ENCODE measurements at regions not wholly inside any gene's neighbourhood (a gene's known extent, or its start where the extent isn't known, plus 50 kb on each side); places are given as distances from the start of the nearest gene placed in this dataset.

GRCh38 chr4:125464146-125464545 lies 149.4 kb downstream of the FAT4 start:
- no peak overlapping the region for H2AFZ ChIP-seq (ENCODE audit: low read depth, low read length)
- H3K27me3 ChIP-seq (ENCODE audit: low read depth, low read length): no peaks in the 10 kb centered on the region
- no peaks in the 10 kb centered on the region for H4K20me1 ChIP-seq (ENCODE audit: insufficient read depth, low read length)
- H3K4me3 ChIP-seq (ENCODE audit: low read length): no peak overlapping the region
- no peaks in the 10 kb centered on the region for H3K79me2 ChIP-seq (ENCODE audit: low read length)
- H3K4me2 ChIP-seq (ENCODE audit: low read length): no peak overlapping the region
- no peaks in the 10 kb centered on the region for H3K9me3 ChIP-seq (ENCODE audit: insufficient read depth, low read length)
- H3K36me3 ChIP-seq (replicated peaks; ENCODE audit: low read depth, low read length): no peaks in the 10 kb centered on the region
- no peak overlapping the region for H3K27ac ChIP-seq (ENCODE audit: low read length)
- H3K4me1 ChIP-seq (ENCODE audit: low read length): no peaks in the 10 kb centered on the region
- TF ChIP-seq CTCF (IDR thresholded peaks at IDR 0.05; ENCODE audit: low read depth, low read length) (no peak), EZH2phosphoT487 (IDR thresholded peaks at IDR 0.05; ENCODE audit: low read depth) (no peak)
- H3K9ac ChIP-seq (ENCODE audit: low read length): no peak overlapping the region

GRCh38 chr4:125481334-125482045 lies 166.7 kb downstream of the FAT4 start:
- no peak overlapping the region for H3K9ac ChIP-seq (ENCODE audit: low read length)
- no peaks in the 10 kb centered on the region for H4K20me1 ChIP-seq (ENCODE audit: insufficient read depth, low read length)
- H3K9me3 ChIP-seq (ENCODE audit: insufficient read depth, low read length): no peaks in the 10 kb centered on the region
- H3K27ac ChIP-seq (ENCODE audit: low read length): no peak overlapping the region
- no peaks in the 10 kb centered on the region for H3K36me3 ChIP-seq (replicated peaks; ENCODE audit: low read depth, low read length)
- no peaks in the 10 kb centered on the region for H3K27me3 ChIP-seq (ENCODE audit: low read depth, low read length)
- TF ChIP-seq CTCF (IDR thresholded peaks at IDR 0.05; ENCODE audit: low read depth, low read length) (no peak), EZH2phosphoT487 (IDR thresholded peaks at IDR 0.05; ENCODE audit: low read depth) (no peak)
- no peak overlapping the region for H2AFZ ChIP-seq (ENCODE audit: low read depth, low read length)
- H3K79me2 ChIP-seq (ENCODE audit: low read length): no peaks in the 10 kb centered on the region
- H3K4me3 ChIP-seq (ENCODE audit: low read length): no peak overlapping the region
- no peaks in the 10 kb centered on the region for H3K4me1 ChIP-seq (ENCODE audit: low read length)
- H3K4me2 ChIP-seq (ENCODE audit: low read length): no peak overlapping the region

- no peak for TF ChIP-seq CTCF (IDR thresholded peaks at IDR 0.05; ENCODE audit: low read depth, low read length)
- no peak for TF ChIP-seq EZH2phosphoT487 (IDR thresholded peaks at IDR 0.05; ENCODE audit: low read depth)
- no peaks in the 10 kb centered on the region for H3K36me3 ChIP-seq (replicated peaks; ENCODE audit: low read depth, low read length)
- H3K27me3 ChIP-seq (ENCODE audit: low read depth, low read length): no peaks in the 10 kb centered on the region
- no peak overlapping the region for H3K9ac ChIP-seq (ENCODE audit: low read length)
- no peak overlapping the region for H3K27ac ChIP-seq (ENCODE audit: low read length)
- no peak overlapping the region for H3K4me3 ChIP-seq (ENCODE audit: low read length)
- H3K79me2 ChIP-seq (ENCODE audit: low read length): no peaks in the 10 kb centered on the region
- H3K4me1 ChIP-seq (ENCODE audit: low read length): no peaks in the 10 kb centered on the region
- H2AFZ ChIP-seq (ENCODE audit: low read depth, low read length): no peak overlapping the region
- no peaks in the 10 kb centered on the region for H4K20me1 ChIP-seq (ENCODE audit: insufficient read depth, low read length)
- H3K4me2 ChIP-seq (ENCODE audit: low read length): no peak overlapping the region
- no peaks in the 10 kb centered on the region for H3K9me3 ChIP-seq (ENCODE audit: insufficient read depth, low read length)
Observed at GRCh38 chr4:125482822-125483221, 168.1 kb downstream of the FAT4 start.

- Histone ChIP-seq H3K27ac (ENCODE audit: low read length) (no peak overlapping the region), H3K79me2 (ENCODE audit: low read length) (no peaks in the 10 kb centered on the region), H4K20me1 (ENCODE audit: insufficient read depth, low read length) (no peaks in the 10 kb centered on the region), H3K27me3 (ENCODE audit: low read depth, low read length) (no peaks in the 10 kb centered on the region), H3K9me3 (ENCODE audit: insufficient read depth, low read length) (no peaks in the 10 kb centered on the region), H3K4me2 (ENCODE audit: low read length) (no peak overlapping the region), H3K4me3 (ENCODE audit: low read length) (no peak overlapping the region), H3K36me3 (replicated peaks; ENCODE audit: low read depth, low read length) (no peaks in the 10 kb centered on the region), H3K9ac (ENCODE audit: low read length) (no peak overlapping the region), H3K4me1 (ENCODE audit: low read length) (no peaks in the 10 kb centered on the region), H2AFZ (ENCODE audit: low read depth, low read length) (no peak overlapping the region)
- no peak for TF ChIP-seq CTCF (IDR thresholded peaks at IDR 0.05; ENCODE audit: low read depth, low read length)
- no peak for TF ChIP-seq EZH2phosphoT487 (IDR thresholded peaks at IDR 0.05; ENCODE audit: low read depth)
Observed at GRCh38 chr4:125483278-125483677, 168.5 kb downstream of the FAT4 start.
